Muscle of back (tissue), 3 donors: ENCODE measurements at regions not wholly inside any gene's neighbourhood (a gene's known extent, or its start where the extent isn't known, plus 50 kb on each side); places are given as distances from the start of the nearest gene placed in this dataset.
"Not testable (repeated sequence)": the region's sequence is repeated elsewhere in the genome, so short reads cannot be mapped to it uniquely, and the experiment has no call there.

ENCODE experiments used
- DNase-seq, 3 donors: peaks; one replicate each; pipeline versions ENCODE4 v3.0.0 to v3.0.0-alpha.2; 2013

- DNase-seq = not testable (repeated sequence)
Measured at GRCh38 chr20:22734946-22735647, 150.7 kb upstream of the FOXA2 start.

- no peak for DNase-seq
Measured at GRCh38 chr20:22740829-22741228, 156.5 kb upstream of the FOXA2 start.

- no peak for DNase-seq
Measured at GRCh38 chr20:22744341-22745193, 160.2 kb upstream of the FOXA2 start.

- no peak for DNase-seq
Measured at GRCh38 chr20:22745194-22745500, 160.8 kb upstream of the FOXA2 start.

- no peak for DNase-seq
Measured at GRCh38 chr20:22746957-22747356, 162.6 kb upstream of the FOXA2 start.

GRCh38 chr20:22752324-22752723 is 168.0 kb upstream of the FOXA2 start:
- no peak for DNase-seq

- no peak for DNase-seq
Measured at GRCh38 chr20:22757424-22758183, 173.2 kb upstream of the FOXA2 start.

- DNase-seq = peak in 2 of 3 donors; percentile 27 to 32
Measured at GRCh38 chr20:22758815-22759214, 174.4 kb upstream of the FOXA2 start.

GRCh38 chr20:22762576-22763256 is 178.3 kb upstream of the FOXA2 start:
- no peak for DNase-seq

GRCh38 chr20:22763257-22763906 is 179.0 kb upstream of the FOXA2 start:
- DNase-seq = no peak

GRCh38 chr20:22768266-22769178 is 184.2 kb upstream of the FOXA2 start:
- peak; percentile 53 to 77 (median 62) for DNase-seq

GRCh38 chr20:22770241-22770800 is 185.9 kb upstream of the FOXA2 start:
- DNase-seq = no peak

- no peak for DNase-seq
Measured at GRCh38 chr20:22771706-22772105, 187.3 kb upstream of the FOXA2 start.

- DNase-seq = no peak
Measured at GRCh38 chr20:22773344-22773743, 189.0 kb upstream of the FOXA2 start.

- DNase-seq = no peak
Measured at GRCh38 chr20:22775256-22775655, 190.9 kb upstream of the FOXA2 start.

- no peak for DNase-seq
Measured at GRCh38 chr20:22775671-22776139, 191.3 kb upstream of the FOXA2 start.

- DNase-seq = no peak
Measured at GRCh38 chr20:22776369-22776768, 192.0 kb upstream of the FOXA2 start.

GRCh38 chr20:22779878-22780277 is 195.5 kb upstream of the FOXA2 start:
- no peak for DNase-seq

- no peak for DNase-seq
Measured at GRCh38 chr20:22781869-22782268, 197.5 kb upstream of the FOXA2 start.

GRCh38 chr20:22789676-22790075 is 205.3 kb upstream of the FOXA2 start:
- peak in 1 of 3 donors; percentile 79 for DNase-seq
